Gastroesophageal sphincter (tissue), 4 donors: ENCODE measurements at regions not wholly inside any gene's neighbourhood (a gene's known extent, or its start where the extent isn't known, plus 50 kb on each side); places are given as distances from the start of the nearest gene placed in this dataset.

Source experiments
- ATAC-seq: fragments of 150-250 bp; one replicate; pipeline ENCODE4 v1.9.1; 2016; ENCODE audit warnings: mild to moderate bottlenecking, moderate library complexity
- H3K27ac ChIP-seq, 4 donors: fragments of 200-600 bp; sonication (generic) in 3 of 4; 1 replicate in 3 of 4; 2 replicates in 1 of 4; pipeline ENCODE4 v1.5.1; 2016 to 2019
- H3K27me3 ChIP-seq: fragments of 200-600 bp; sonication (generic); one replicate; pipeline ENCODE4 v1.5.1; 2019
- H3K36me3 ChIP-seq, 2 donors: fragments of 200-600 bp; sonication (generic); one replicate each; pipeline ENCODE4 v1.5.1; 2019; ENCODE audit warnings: control low read depth in 1 of 2
- H3K4me1 ChIP-seq, 3 donors: fragments of 200-600 bp; sonication (generic); 1 replicate in 2 of 3; 2 replicates in 1 of 3; pipeline ENCODE4 v1.5.1; 2016 to 2019; ENCODE audit warnings: control low read depth in 2 of 3
- H3K4me3 ChIP-seq, 2 donors: fragments of 200-600 bp; sonication (generic); one replicate each; pipeline ENCODE4 v1.5.1; 2019; ENCODE audit warnings: mild to moderate bottlenecking in 1 of 2, moderate library complexity in 1 of 2
- H3K9me3 ChIP-seq, 3 donors: fragments of 200-600 bp; sonication (generic); one replicate each; pipeline ENCODE4 v1.5.1; 2017 to 2019; ENCODE audit warnings: control low read depth in 2 of 3
- CTCF ChIP-seq, 4 experiments: fragments of 200-600 bp in 2 of 4; fragments of 450-650 bp in 2 of 4; sonication (generic) in 1 of 4; IDR thresholded peaks; one replicate each; pipeline ENCODE4 v1.5.1; 2017 to 2019; ENCODE audit warnings: antibody characterized with exemption in 4 of 4, mild to moderate bottlenecking in 2 of 4, moderate library complexity in 2 of 4
- EP300 ChIP-seq: sonication (generic); formaldehyde crosslinking; IDR thresholded peaks from one replicate; pipeline ENCODE4 v1.6.1; 2017; ENCODE audit warnings: antibody characterized with exemption, mild to moderate bottlenecking
- POLR2A ChIP-seq, 2 donors: fragments of 450-650 bp; IDR thresholded peaks; one replicate each; pipeline ENCODE4 v1.6.1; 2017; ENCODE audit warnings: antibody characterized with exemption in 2 of 2, mild to moderate bottlenecking in 2 of 2, moderate library complexity in 1 of 2
- POLR2AphosphoS5 ChIP-seq: sonication (generic); formaldehyde crosslinking; IDR thresholded peaks from one replicate; pipeline ENCODE4 v1.6.1; 2017; ENCODE audit warnings: antibody characterized with exemption
- WGBS, 2 donors: methylation state at CpG; one replicate each; pipeline ENCODE4 v1.1.5; 2018; ENCODE audit warnings: low coverage in 1 of 2; 5-methylcytosine and 5-hydroxymethylcytosine counted together

DNA sequence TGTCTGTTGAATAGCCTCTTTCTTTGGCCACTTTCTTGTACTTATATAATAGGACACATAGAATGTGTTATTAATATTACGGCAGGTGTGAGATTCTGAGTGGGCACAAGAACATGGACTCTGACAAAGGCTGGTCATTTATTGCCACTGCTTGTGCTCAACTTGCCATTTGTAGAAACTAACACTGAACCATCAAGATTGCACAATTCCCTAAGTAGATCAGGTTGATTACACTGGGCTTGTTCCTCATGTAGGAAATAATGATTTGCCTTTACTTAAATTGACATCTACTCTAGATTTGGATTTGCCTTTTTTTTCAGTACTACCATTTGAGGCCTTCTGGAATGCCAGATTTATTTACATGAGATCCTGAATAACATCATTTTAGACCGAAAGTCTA, 342.7 kb upstream of the CWC22 start:
- 100% methylated on average over 2 of the region's 2 CpGs for WGBS, 2 donors
- H3K36me3 ChIP-seq, result no peaks in the 10 kb centered on the region
- no peak overlapping the region for H3K4me3 ChIP-seq
- H3K27ac ChIP-seq, result no peak overlapping the region
- ATAC-seq, result no peak
- H3K9me3 ChIP-seq, result no peaks in the 10 kb centered on the region
- no peaks in the 10 kb centered on the region for H3K4me1 ChIP-seq
- no peak for TF ChIP-seq POLR2A (IDR thresholded peaks at IDR 0.05)
- TF ChIP-seq POLR2AphosphoS5, result no peak
- TF ChIP-seq CTCF (IDR thresholded peaks at IDR 0.05), result no peak
- TF ChIP-seq EP300, result no peak
- no peaks in the 10 kb centered on the region for H3K27me3 ChIP-seq

DNA sequence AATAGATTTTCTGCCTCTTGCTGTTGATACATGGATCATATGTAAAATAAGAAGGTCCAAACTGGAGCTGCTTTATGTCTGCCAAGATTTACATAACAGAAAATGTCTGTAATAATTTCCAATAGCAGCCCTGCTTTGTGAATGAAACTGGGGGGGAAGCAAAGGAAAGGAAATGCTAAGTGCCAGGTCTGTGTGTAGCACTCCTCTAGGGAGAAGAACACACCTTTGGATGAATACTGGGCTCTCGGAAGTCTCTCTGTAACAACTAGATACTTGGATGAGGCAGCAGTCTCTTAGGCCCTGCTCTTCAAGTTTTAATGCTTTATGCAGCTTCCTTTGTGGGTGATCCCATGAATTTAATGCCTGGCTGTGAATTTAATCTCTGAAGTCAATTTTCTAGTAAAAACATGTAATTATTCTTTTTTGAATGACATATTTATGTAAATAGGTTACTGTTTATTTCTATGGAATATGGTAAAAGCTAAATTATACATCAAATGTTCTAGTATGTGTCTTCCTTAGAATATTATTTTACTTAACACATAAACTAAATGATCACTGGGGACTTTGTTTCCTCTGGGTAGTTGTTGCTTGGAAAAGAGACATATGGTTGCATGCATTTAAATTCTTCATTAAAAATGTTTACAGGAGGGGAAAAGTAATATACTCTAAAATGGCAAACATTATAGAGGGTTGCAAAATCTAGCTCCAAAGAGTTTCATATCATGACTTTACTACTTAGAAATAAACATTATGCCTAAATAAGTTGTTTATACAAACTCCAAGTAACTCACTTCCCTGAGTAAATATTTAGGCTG, 336.6 kb upstream of the CWC22 start:
- no peaks in the 10 kb centered on the region for H3K27me3 ChIP-seq
- H3K4me1 ChIP-seq, result no peaks in the 10 kb centered on the region
- no peaks in the 10 kb centered on the region for H3K36me3 ChIP-seq
- TF ChIP-seq POLR2AphosphoS5, result no peak
- no peak for TF ChIP-seq POLR2A (IDR thresholded peaks at IDR 0.05)
- no peak for TF ChIP-seq EP300
- TF ChIP-seq CTCF (IDR thresholded peaks at IDR 0.05), result no peak
- WGBS, 2 donors, result 63 to 70% methylated on average over 1 of the region's 1 CpG
- H3K9me3 ChIP-seq, result no peaks in the 10 kb centered on the region
- H3K27ac ChIP-seq, result no peak overlapping the region
- ATAC-seq, result no peak
- H3K4me3 ChIP-seq, result no peak overlapping the region

DNA sequence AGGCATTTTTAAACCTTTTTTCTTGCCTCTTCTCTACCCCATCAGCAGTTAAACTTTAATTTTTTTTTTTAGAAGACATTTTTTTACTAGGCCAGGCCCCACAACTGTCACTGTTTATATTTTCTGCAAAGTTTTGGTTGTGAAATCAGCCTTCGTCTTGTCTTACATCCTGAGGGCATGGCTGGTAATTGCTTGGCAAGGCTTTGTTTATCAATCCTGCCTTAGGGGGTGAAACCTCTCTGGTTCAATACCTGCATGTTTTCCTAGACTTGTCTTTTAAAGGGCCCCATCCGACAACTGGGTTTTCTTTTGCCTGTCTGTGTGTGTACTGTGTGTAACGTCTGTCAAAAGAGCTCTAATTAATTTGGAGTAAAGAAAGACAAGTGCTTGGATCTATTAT, 330.0 kb upstream of the CWC22 start:
- 72 to 82% methylated on average over 2 to 3 of the region's 3 CpGs for WGBS, 2 donors
- no peaks in the 10 kb centered on the region for H3K27me3 ChIP-seq
- H3K36me3 ChIP-seq, result no peaks in the 10 kb centered on the region
- H3K4me1 ChIP-seq, result no peaks in the 10 kb centered on the region
- peaks cover 0 to 25% (median 3%) of the 10 kb centered on the region in 3 donors for H3K9me3 ChIP-seq
- no peak for ATAC-seq
- no peak for TF ChIP-seq CTCF (IDR thresholded peaks at IDR 0.05)
- no peak for TF ChIP-seq POLR2A (IDR thresholded peaks at IDR 0.05)
- TF ChIP-seq EP300, result no peak
- TF ChIP-seq POLR2AphosphoS5, result no peak
- H3K27ac ChIP-seq, result no peak overlapping the region
- H3K4me3 ChIP-seq, result no peak overlapping the region

GRCh38 chr2:180336550-180336949, 329.5 kb upstream of the CWC22 start:
- H3K27me3 ChIP-seq, result no peaks in the 10 kb centered on the region
- WGBS, 2 donors, result 95% methylated on average over 2 of the region's 2 CpGs; no CpG with 5 or more reads in 1 of the 2 donors
- peaks cover 0 to 25% (median 3%) of the 10 kb centered on the region in 3 donors for H3K9me3 ChIP-seq
- no peaks in the 10 kb centered on the region for H3K36me3 ChIP-seq
- no peak for ATAC-seq
- H3K4me3 ChIP-seq, result no peak overlapping the region
- H3K4me1 ChIP-seq, result no peaks in the 10 kb centered on the region
- TF ChIP-seq CTCF (IDR thresholded peaks at IDR 0.05) (no peak), POLR2AphosphoS5 (no peak), POLR2A (IDR thresholded peaks at IDR 0.05) (no peak), EP300 (no peak)
- H3K27ac ChIP-seq, result no peak overlapping the region

DNA sequence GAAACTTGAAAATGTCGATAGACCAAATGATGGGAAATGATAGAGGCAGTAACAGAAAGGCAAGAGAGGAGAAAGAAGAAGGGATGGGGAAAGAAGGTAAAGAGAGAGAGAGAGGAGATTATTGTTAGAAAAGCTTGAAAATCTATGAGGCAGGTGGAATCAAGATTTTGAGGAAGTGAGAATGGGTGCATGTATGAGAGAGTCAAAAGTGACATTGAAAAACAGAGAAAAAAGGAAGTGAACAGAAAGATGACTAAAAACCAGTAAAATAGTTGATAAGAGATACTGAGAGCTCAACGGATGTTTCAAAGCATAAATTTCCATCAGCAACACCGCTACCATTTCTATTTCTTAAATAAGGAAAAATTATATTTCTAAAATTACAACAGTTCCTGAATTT, 327.4 kb upstream of the CWC22 start:
- WGBS, 2 donors, result 95 to 100% methylated on average over 2 to 3 of the region's 3 CpGs
- no peak overlapping the region for H3K27ac ChIP-seq
- H3K4me1 ChIP-seq, result no peaks in the 10 kb centered on the region
- no peaks in the 10 kb centered on the region for H3K36me3 ChIP-seq
- no peak for ATAC-seq
- H3K9me3 ChIP-seq, result peaks cover 0 to 25% (median 3%) of the 10 kb centered on the region in 3 donors
- no peaks in the 10 kb centered on the region for H3K27me3 ChIP-seq
- TF ChIP-seq CTCF (IDR thresholded peaks at IDR 0.05), result no peak
- no peak for TF ChIP-seq POLR2AphosphoS5
- no peak for TF ChIP-seq POLR2A (IDR thresholded peaks at IDR 0.05)
- TF ChIP-seq EP300, result no peak
- no peak overlapping the region for H3K4me3 ChIP-seq
